HCT116 (cell line): ENCODE measurements at regions not wholly inside any gene's neighbourhood (a gene's known extent, or its start where the extent isn't known, plus 50 kb on each side); places are given as distances from the start of the nearest gene placed in this dataset.

Experiments used
- ATAC-seq: fragments of 200-7000 bp; cut with Tn5 transposase; 2 replicates; pipeline ENCODE4 v1.9.1; 2020; ENCODE audit warnings: mild to moderate bottlenecking, moderate library complexity
- BruUV-seq: library from RNA; stranded (reverse); fragments of 400-500 nt; replicated peaks from 2 replicates; lab custom pipeline; 2021; lab: Mats Ljungman, UMichigan
- CTCF ChIA-PET: fragments of 300-600 bp; sonication (Branson Sonifier 250); formaldehyde crosslinking; loops from one replicate; lab custom pipeline; 2021; ENCODE audit warnings: antibody characterized with exemption; lab: Charles Lee
- POLR2A ChIA-PET: fragments of 300-600, 350-600 bp; sonication (Branson Sonifier 250); formaldehyde crosslinking; loops from one replicate; lab custom pipeline; 2021; ENCODE audit warnings: antibody characterized with exemption; lab: Charles Lee
- RAD21 ChIA-PET, 2 experiments: fragments of 300-600 bp; sonication (Branson Sonifier 250); formaldehyde crosslinking; loops; one replicate each; lab custom pipeline; 2023; ENCODE audit warnings: low total read pairs in 2 of 2; ENCODE audit not compliant: uncharacterized antibody in 2 of 2, unreplicated experiment in 2 of 2, low non-redundant PET in 1 of 2; lab: Charles Lee
- DNase-seq: peaks from one replicate; pipeline ENCODE4 v3.0.0-alpha.2; 2010; ENCODE audit warnings: low read depth, low spot score
- H2AFZ ChIP-seq: fragments of 200-600 bp; shearing (Covaris generic), sonication (generic); 2 replicates; pipeline ENCODE4 v1.6.1; 2017; ENCODE audit warnings: low read depth, mixed run types, mixed read lengths, antibody characterized with exemption, low read length; ENCODE audit not compliant: poor library complexity, severe bottlenecking
- H3K27ac ChIP-seq: 2 replicates; pipeline ENCODE4 v1.5.1; 2012; ENCODE audit warnings: low read depth, low read length
- H3K27me3 ChIP-seq: fragments of 200-600 bp; sonication (generic); 2 replicates; pipeline ENCODE4 v1.6.1; 2016; ENCODE audit warnings: mixed run types, low read length, mixed read lengths; ENCODE audit not compliant: insufficient read depth
- H3K36me3 ChIP-seq, 2 experiments: fragments of 200-500 bp in 1 of 2; fragments of 200-600 bp in 1 of 2; sonication (Bioruptor generic) in 1 of 2; sonication (generic) in 1 of 2; 2 replicates each; pipeline versions ENCODE4 v1.5.1 to v1.6.1; 2014 to 2016; ENCODE audit warnings: low read length in 2 of 2, inconsistent platforms in 1 of 2, mixed read lengths in 1 of 2, mixed run types in 1 of 2; ENCODE audit not compliant: insufficient read depth in 2 of 2, control insufficient read depth in 1 of 2
- H3K4me1 ChIP-seq, 2 experiments: fragments of 200-600 bp in 1 of 2; sonication (generic) in 1 of 2; 2 replicates each; pipeline versions ENCODE4 v1.5.1 to v1.6.1; 2012 to 2017; ENCODE audit warnings: low read length in 2 of 2, inconsistent platforms in 1 of 2, mild to moderate bottlenecking in 1 of 2, mixed read lengths in 1 of 2, mixed run types in 1 of 2, moderate library complexity in 1 of 2; ENCODE audit not compliant: insufficient read depth in 2 of 2, control insufficient read depth in 1 of 2
- H3K4me2 ChIP-seq: fragments of 200-600 bp; sonication (generic); 2 replicates; pipeline ENCODE4 v1.6.1; 2017; ENCODE audit warnings: mixed run types, low read length, mixed read lengths
- H3K4me3 ChIP-seq, 2 experiments: fragments of 200-600 bp in 1 of 2; sonication (generic) in 1 of 2; replicated peaks in 1 of 2; 2 replicates each; pipeline ENCODE4 v1.5.1; 2011 to 2016; ENCODE audit warnings: low read length in 2 of 2, control low read depth in 1 of 2, low read depth in 1 of 2, mild to moderate bottlenecking in 1 of 2, mixed read lengths in 1 of 2, mixed run types in 1 of 2
- H3K79me2 ChIP-seq: fragments of 200-600 bp; sonication (generic); 2 replicates; pipeline ENCODE4 v1.6.1; 2017; ENCODE audit warnings: mild to moderate bottlenecking, mixed run types, low read length, moderate library complexity, mixed read lengths; ENCODE audit not compliant: insufficient read depth
- H3K9ac ChIP-seq: fragments of 200-600 bp; sonication (generic); 2 replicates; pipeline ENCODE4 v1.6.1; 2016; ENCODE audit warnings: low read length, mixed read lengths
- H3K9me2 ChIP-seq: fragments of 200-600 bp; sonication (generic), shearing (Covaris generic); 2 replicates; pipeline ENCODE4 v1.6.1; 2017; ENCODE audit warnings: mixed run types, mild to moderate bottlenecking, moderate library complexity; ENCODE audit not compliant: insufficient read depth
- H3K9me3 ChIP-seq, 2 experiments: fragments of 200-500 bp in 1 of 2; fragments of 200-600 bp in 1 of 2; sonication (Bioruptor generic) in 1 of 2; sonication (generic) in 1 of 2; 2 replicates each; pipeline ENCODE4 v1.6.1; 2014 to 2017; ENCODE audit warnings: low read length in 2 of 2, mixed read lengths in 2 of 2, inconsistent platforms in 1 of 2, low read depth in 1 of 2, mild to moderate bottlenecking in 1 of 2, mixed run types in 1 of 2, moderate library complexity in 1 of 2; ENCODE audit not compliant: control insufficient read depth in 1 of 2, insufficient read depth in 1 of 2
- H4K20me1 ChIP-seq: fragments of 200-600 bp; sonication (generic), shearing (Covaris generic); 2 replicates; pipeline ENCODE4 v1.6.1; 2017; ENCODE audit warnings: mixed run types, mild to moderate bottlenecking, moderate library complexity; ENCODE audit not compliant: insufficient read depth
- CEBPB ChIP-seq: IDR thresholded peaks from 2 replicates; pipeline ENCODE4 v1.6.1; 2012; ENCODE audit warnings: low read depth
- EGR1 ChIP-seq: IDR thresholded peaks from 2 replicates; pipeline ENCODE4 v1.6.1; 2012; ENCODE audit warnings: low read depth
- ELF1 ChIP-seq: IDR thresholded peaks from 2 replicates; pipeline ENCODE4 v1.6.1; 2012; ENCODE audit warnings: low read depth, borderline replicate concordance
- EZH2 ChIP-seq: fragments of 200-600 bp; sonication (generic); IDR thresholded peaks from 2 replicates; pipeline ENCODE4 v1.6.1; 2017; ENCODE audit warnings: antibody characterized with exemption, mixed run types
- EZH2phosphoT487 ChIP-seq: fragments of 200-600 bp; IDR thresholded peaks from 2 replicates; pipeline ENCODE4 v1.6.1; 2018; ENCODE audit warnings: antibody characterized with exemption, borderline replicate concordance
- FOSL1 ChIP-seq: IDR thresholded peaks from 2 replicates; pipeline ENCODE4 v1.6.1; 2012; ENCODE audit warnings: low read depth
- JUND ChIP-seq: IDR thresholded peaks from 2 replicates; pipeline ENCODE4 v1.6.1; 2012
- POLR2A ChIP-seq: IDR thresholded peaks from 2 replicates; pipeline ENCODE4 v1.7.0; 2011; ENCODE audit warnings: borderline replicate concordance; ENCODE audit not compliant: insufficient read depth, insufficient read length; ENCODE audit errors: extremely low read depth
- POLR2AphosphoS5 ChIP-seq: IDR thresholded peaks from 2 replicates; pipeline ENCODE4 v1.6.1; 2011; ENCODE audit warnings: mild to moderate bottlenecking, low read depth, low read length, moderate library complexity
- RAD21 ChIP-seq: IDR thresholded peaks from 2 replicates; pipeline ENCODE4 v1.6.1; 2012; ENCODE audit warnings: low read depth, mild to moderate bottlenecking
- SIN3A ChIP-seq: IDR thresholded peaks from 2 replicates; pipeline ENCODE4 v1.6.1; 2012; ENCODE audit warnings: low read depth
- SP1 ChIP-seq: IDR thresholded peaks from 2 replicates; pipeline ENCODE4 v1.6.1; 2012; ENCODE audit warnings: low read depth
- SRF ChIP-seq: IDR thresholded peaks from 2 replicates; pipeline ENCODE4 v1.6.1; 2012; ENCODE audit warnings: low read depth
- YY1 ChIP-seq: IDR thresholded peaks from 2 replicates; pipeline ENCODE4 v1.6.1; 2011; ENCODE audit warnings: low read length, low read depth, moderate library complexity, mild to moderate bottlenecking; ENCODE audit not compliant: insufficient replicate concordance; ENCODE audit errors: extremely low read depth
- ZFX ChIP-seq: fragments of 450-650 bp; IDR thresholded peaks from 2 replicates; pipeline ENCODE4 v1.6.1; 2017
- ZNF274 ChIP-seq: fragments of 200-500 bp; sonication (Bioruptor generic); IDR thresholded peaks from 2 replicates; pipeline ENCODE4 v1.6.1; 2014; ENCODE audit warnings: mild to moderate bottlenecking, low read depth, low read length, inconsistent platforms
- intact Hi-C: fragments of 100-400 bp; cut with micrococcal nuclease; formaldehyde crosslinking; loops from 2 replicates; pipeline ENCODE4 v1.10.0; 2022
- TF ChIP-seq, protein P1 (sequence below): IDR thresholded peaks from 2 replicates; pipeline ENCODE4 v1.6.1; 2012
- TF ChIP-seq, protein P2 (sequence below): IDR thresholded peaks from 2 replicates; pipeline ENCODE4 v1.6.1; 2011; ENCODE audit warnings: mild to moderate bottlenecking, low read length, moderate library complexity; ENCODE audit not compliant: insufficient replicate concordance; ENCODE audit errors: extremely low read depth
- TF ChIP-seq, protein P3 (sequence below): IDR thresholded peaks from 2 replicates; pipeline ENCODE4 v1.6.1; 2012

DNA sequence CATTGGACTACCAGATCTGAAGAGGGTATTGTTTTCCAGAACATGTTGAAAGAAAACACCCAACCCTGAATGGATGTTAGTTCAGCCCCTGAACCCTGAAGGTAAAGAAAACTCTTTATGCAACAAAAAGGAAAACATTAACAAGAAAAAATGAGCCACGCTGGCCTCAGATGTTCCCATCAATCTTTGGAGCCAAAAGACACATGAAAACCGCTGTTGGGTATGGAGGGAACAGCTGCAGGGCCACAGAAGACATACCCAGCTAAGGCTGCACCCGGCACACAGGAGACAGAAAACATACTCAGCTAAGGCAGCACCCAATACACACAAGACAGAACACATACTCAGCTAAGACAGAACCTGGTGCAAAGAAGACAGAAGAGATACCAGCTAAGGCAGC, 51.3 kb upstream of the GALNT9 start:
- no peak for ATAC-seq
- Histone ChIP-seq H2AFZ (no peak overlapping the region), H3K27me3 (peaks cover 50% of the 10 kb centered on the region)

DNA sequence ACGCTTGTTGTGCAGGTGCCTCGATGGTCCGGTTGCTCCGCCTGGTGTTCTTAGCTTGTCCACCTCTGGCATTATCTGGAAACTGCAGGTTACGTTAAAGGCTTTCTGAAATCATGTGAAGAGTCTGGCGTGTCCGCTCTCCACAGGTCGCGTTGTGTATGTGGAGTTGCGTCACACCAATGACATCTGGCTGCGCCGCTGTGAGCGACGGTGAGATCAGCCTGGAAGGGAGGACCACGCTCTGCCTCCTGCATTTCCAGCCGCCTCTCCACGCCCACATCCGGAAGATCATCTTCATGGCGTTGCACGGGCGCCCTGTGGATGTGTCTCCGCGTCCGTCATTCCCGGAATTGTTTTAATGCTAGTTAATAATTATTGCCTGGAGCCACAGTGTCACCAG, 50.6 kb upstream of the GALNT9 start:
- no TSS peak for BruUV-seq
- DNase-seq (no peak), ATAC-seq (peak; percentile 73)
- ChIA-PET POLR2A (no interaction called here), RAD21 (no interaction called here), CTCF (no interaction called here)
- H3K79me2 ChIP-seq, result no peaks in the 10 kb centered on the region
- H4K20me1 ChIP-seq, result no peaks in the 10 kb centered on the region
- no peaks in the 10 kb centered on the region for H3K9me2 ChIP-seq
- H3K27ac ChIP-seq, result no peak overlapping the region
- H3K9me3 ChIP-seq, result no peaks in the 10 kb centered on the region
- H3K9ac ChIP-seq, result no peak overlapping the region
- intact Hi-C loops, result no loop called here
- peaks cover 0 to 4% of the 10 kb centered on the region in 2 experiments; a peak in 1 of 4 replicates for H3K4me1 ChIP-seq
- no peaks in the 10 kb centered on the region for H3K36me3 ChIP-seq
- H3K4me3 ChIP-seq, result no peak overlapping the region
- peaks cover 43% of the 10 kb centered on the region for H3K27me3 ChIP-seq
- peak overlapping the region; percentile 32; the same call in 1 of the 2 replicates for H3K4me2 ChIP-seq
- no peak overlapping the region for H2AFZ ChIP-seq
- TF ChIP-seq, protein P1, sequence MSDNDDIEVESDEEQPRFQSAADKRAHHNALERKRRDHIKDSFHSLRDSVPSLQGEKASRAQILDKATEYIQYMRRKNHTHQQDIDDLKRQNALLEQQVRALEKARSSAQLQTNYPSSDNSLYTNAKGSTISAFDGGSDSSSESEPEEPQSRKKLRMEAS, result no peak
- no peak for TF ChIP-seq SIN3A
- TF ChIP-seq, protein P2, sequence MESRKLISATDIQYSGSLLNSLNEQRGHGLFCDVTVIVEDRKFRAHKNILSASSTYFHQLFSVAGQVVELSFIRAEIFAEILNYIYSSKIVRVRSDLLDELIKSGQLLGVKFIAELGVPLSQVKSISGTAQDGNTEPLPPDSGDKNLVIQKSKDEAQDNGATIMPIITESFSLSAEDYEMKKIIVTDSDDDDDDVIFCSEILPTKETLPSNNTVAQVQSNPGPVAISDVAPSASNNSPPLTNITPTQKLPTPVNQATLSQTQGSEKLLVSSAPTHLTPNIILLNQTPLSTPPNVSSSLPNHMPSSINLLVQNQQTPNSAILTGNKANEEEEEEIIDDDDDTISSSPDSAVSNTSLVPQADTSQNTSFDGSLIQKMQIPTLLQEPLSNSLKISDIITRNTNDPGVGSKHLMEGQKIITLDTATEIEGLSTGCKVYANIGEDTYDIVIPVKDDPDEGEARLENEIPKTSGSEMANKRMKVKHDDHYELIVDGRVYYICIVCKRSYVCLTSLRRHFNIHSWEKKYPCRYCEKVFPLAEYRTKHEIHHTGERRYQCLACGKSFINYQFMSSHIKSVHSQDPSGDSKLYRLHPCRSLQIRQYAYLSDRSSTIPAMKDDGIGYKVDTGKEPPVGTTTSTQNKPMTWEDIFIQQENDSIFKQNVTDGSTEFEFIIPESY, result no peak
- no peak for TF ChIP-seq JUND
- TF ChIP-seq, protein P3, sequence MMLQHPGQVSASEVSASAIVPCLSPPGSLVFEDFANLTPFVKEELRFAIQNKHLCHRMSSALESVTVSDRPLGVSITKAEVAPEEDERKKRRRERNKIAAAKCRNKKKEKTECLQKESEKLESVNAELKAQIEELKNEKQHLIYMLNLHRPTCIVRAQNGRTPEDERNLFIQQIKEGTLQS, result no peak
- TF ChIP-seq ZNF274, result no peak
- no peak for TF ChIP-seq CEBPB
- no peak for TF ChIP-seq POLR2AphosphoS5
- no peak for TF ChIP-seq SRF
- TF ChIP-seq EZH2, result no peak
- no peak for TF ChIP-seq YY1

More for the DNA sequence above, 51.3 kb upstream of the GALNT9 start:
- intact Hi-C loops, result no loop called here
- no peak overlapping the region for H3K4me3 ChIP-seq
- H3K79me2 ChIP-seq, result no peaks in the 10 kb centered on the region
- POLR2A ChIA-PET, result no interaction called here
- no peak overlapping the region for H3K9ac ChIP-seq
- DNase-seq, result no peak
- CTCF ChIA-PET, result no interaction called here
- RAD21 ChIA-PET, result no interaction called here
- no peaks in the 10 kb centered on the region for H3K36me3 ChIP-seq
- no TSS peak for BruUV-seq
- H3K9me3 ChIP-seq, result no peaks in the 10 kb centered on the region
- no peaks in the 10 kb centered on the region for H4K20me1 ChIP-seq
- H3K27ac ChIP-seq, result no peak overlapping the region
- TF ChIP-seq ZFX (no peak), RAD21 (no peak), YY1 (no peak), SP1 (no peak), CEBPB (no peak), FOSL1 (no peak), EGR1 (no peak), ZNF274 (no peak), EZH2phosphoT487 (no peak), POLR2A (no peak), ELF1 (no peak)
- TF ChIP-seq, protein P3, result no peak
- no peak overlapping the region for H3K4me2 ChIP-seq
- H3K9me2 ChIP-seq, result no peaks in the 10 kb centered on the region
- peaks cover 0 to 4% of the 10 kb centered on the region in 2 experiments; a peak in 1 of 4 replicates for H3K4me1 ChIP-seq
